Neural cell (in vitro differentiated cells): ENCODE measurements at regions not wholly inside any gene's neighbourhood (a gene's known extent, or its start where the extent isn't known, plus 50 kb on each side); places are given as distances from the start of the nearest gene placed in this dataset.

Experiments
- H2AFZ ChIP-seq: fragments of 200-600, 300-800 bp; sonication (generic), shearing (Covaris generic); 2 replicates; pipeline ENCODE4 v1.6.0; 2014; ENCODE audit warnings: low read depth, mild to moderate bottlenecking, antibody characterized with exemption, low read length, moderate library complexity
- H3F3A ChIP-seq: fragments of 200-600 bp; shearing (Covaris generic); 2 replicates; pipeline ENCODE4 v1.6.1; 2016; ENCODE audit warnings: mild to moderate bottlenecking, moderate library complexity, mixed read lengths, antibody characterized with exemption, low read length; ENCODE audit not compliant: insufficient read depth, poor library complexity, severe bottlenecking
- H3K27ac ChIP-seq: fragments of 200-600, 300-800 bp; sonication (generic), shearing (Covaris generic); 2 replicates; pipeline ENCODE4 v1.5.1; 2014; ENCODE audit warnings: mild to moderate bottlenecking, low read length, moderate library complexity
- H3K27me3 ChIP-seq: fragments of 300-800, 200-600 bp; sonication (generic), shearing (Covaris generic); 2 replicates; pipeline ENCODE4 v1.6.0; 2014; ENCODE audit warnings: mild to moderate bottlenecking, low read depth, low read length, moderate library complexity; ENCODE audit not compliant: insufficient read depth
- H3K36me3 ChIP-seq: fragments of 300-800, 200-600 bp; sonication (generic), shearing (Covaris generic); 2 replicates; pipeline ENCODE4 v1.5.1; 2014; ENCODE audit warnings: mild to moderate bottlenecking, antibody characterized with exemption, low read length, moderate library complexity; ENCODE audit not compliant: insufficient read depth
- H3K4me2 ChIP-seq: fragments of 300-800, 200-600 bp; sonication (generic), shearing (Covaris generic); 2 replicates; pipeline ENCODE4 v1.6.0; 2014; ENCODE audit warnings: mild to moderate bottlenecking, low read length
- H3K4me3 ChIP-seq: fragments of 300-800, 200-600 bp; sonication (generic), shearing (Covaris generic); 2 replicates; pipeline ENCODE4 v1.5.1; 2014; ENCODE audit warnings: mild to moderate bottlenecking, low read length, moderate library complexity
- H3K79me2 ChIP-seq: fragments of 200-600 bp; shearing (Covaris generic); replicated peaks from 2 replicates; pipeline ENCODE4 v1.6.0; 2014; ENCODE audit warnings: mild to moderate bottlenecking, low read length, moderate library complexity; ENCODE audit not compliant: insufficient read depth
- H3K9ac ChIP-seq: fragments of 300-800, 200-600 bp; sonication (generic), shearing (Covaris generic); 2 replicates; pipeline ENCODE4 v1.6.1; 2016; ENCODE audit warnings: mild to moderate bottlenecking, low read length, mixed read lengths
- H3K9me2 ChIP-seq: fragments of 200-600 bp; shearing (Covaris generic); 2 replicates; pipeline ENCODE4 v1.6.1; 2016; ENCODE audit warnings: mild to moderate bottlenecking, low read length, mixed read lengths; ENCODE audit not compliant: insufficient read depth
- H3K9me3 ChIP-seq: fragments of 200-600, 300-800 bp; sonication (generic), shearing (Covaris generic); 2 replicates; pipeline ENCODE4 v1.6.1; 2016; ENCODE audit warnings: mild to moderate bottlenecking, mixed run types, low read length, moderate library complexity, mixed read lengths
- H4K20me1 ChIP-seq: fragments of 200-600 bp; shearing (Covaris generic); 2 replicates; pipeline ENCODE4 v1.6.1; 2016; ENCODE audit warnings: mild to moderate bottlenecking, mixed run types; ENCODE audit not compliant: insufficient read depth
- CTCF ChIP-seq: fragments of 450-650 bp; IDR thresholded peaks from 2 replicates; pipeline ENCODE4 v1.5.1; 2014; ENCODE audit warnings: antibody characterized with exemption, mild to moderate bottlenecking, moderate library complexity; ENCODE audit not compliant: poor library complexity, severe bottlenecking
- EP300 ChIP-seq: fragments of 450-650 bp; conservative IDR thresholded peaks from 2 replicates; pipeline ENCODE4 v1.6.1; 2014; ENCODE audit warnings: antibody characterized with exemption, mild to moderate bottlenecking, moderate library complexity; ENCODE audit not compliant: poor library complexity, severe bottlenecking
- EZH2 ChIP-seq: fragments of 200-600, 300-800 bp; shearing (Covaris generic), sonication (generic); IDR thresholded peaks from 2 replicates; pipeline ENCODE4 v1.6.1; 2014; ENCODE audit warnings: antibody characterized with exemption, low read length, borderline replicate concordance, mild to moderate bottlenecking; ENCODE audit not compliant: insufficient read depth, poor library complexity, severe bottlenecking
- MXI1 ChIP-seq: fragments of 450-650 bp; conservative IDR thresholded peaks from 2 replicates; pipeline ENCODE4 v1.6.1; 2014; ENCODE audit warnings: antibody characterized with exemption, mild to moderate bottlenecking; ENCODE audit not compliant: poor library complexity, severe bottlenecking
- POLR2AphosphoS5 ChIP-seq: IDR thresholded peaks from 2 replicates; pipeline ENCODE4 v1.6.1; 2012
- RAD21 ChIP-seq: fragments of 450-650 bp; conservative IDR thresholded peaks from 2 replicates; pipeline ENCODE4 v1.6.1; 2014; ENCODE audit warnings: antibody characterized with exemption, mild to moderate bottlenecking, moderate library complexity
- SMC3 ChIP-seq: fragments of 450-650 bp; conservative IDR thresholded peaks from 2 replicates; pipeline ENCODE4 v1.6.1; 2014; ENCODE audit warnings: antibody characterized with exemption, mild to moderate bottlenecking, moderate library complexity; ENCODE audit not compliant: poor library complexity
- TAF1 ChIP-seq: IDR thresholded peaks from 2 replicates; pipeline ENCODE4 v1.6.1; 2012; ENCODE audit warnings: low read depth
- TF ChIP-seq, protein P1 (sequence below): IDR thresholded peaks from 2 replicates; pipeline ENCODE4 v1.6.1; 2012; ENCODE audit warnings: borderline replicate concordance

GRCh38 chr6:84606860-84607259 is 157.5 kb downstream of the TBX18 start:
- Histone ChIP-seq H3K9me2 (no peaks in the 10 kb centered on the region), H3K79me2 (no peaks in the 10 kb centered on the region), H3K27me3 (no peaks in the 10 kb centered on the region), H3K9ac (no peak overlapping the region), H3K36me3 (no peaks in the 10 kb centered on the region), H3K4me2 (no peak overlapping the region), H3F3A (no peaks in the 10 kb centered on the region), H2AFZ (no peak overlapping the region), H3K4me3 (no peak overlapping the region), H3K9me3 (no peaks in the 10 kb centered on the region), H3K27ac (no peak overlapping the region), H4K20me1 (no peaks in the 10 kb centered on the region)
- no peak for TF ChIP-seq RAD21
- no peak for TF ChIP-seq POLR2AphosphoS5
- TF ChIP-seq, protein P1, sequence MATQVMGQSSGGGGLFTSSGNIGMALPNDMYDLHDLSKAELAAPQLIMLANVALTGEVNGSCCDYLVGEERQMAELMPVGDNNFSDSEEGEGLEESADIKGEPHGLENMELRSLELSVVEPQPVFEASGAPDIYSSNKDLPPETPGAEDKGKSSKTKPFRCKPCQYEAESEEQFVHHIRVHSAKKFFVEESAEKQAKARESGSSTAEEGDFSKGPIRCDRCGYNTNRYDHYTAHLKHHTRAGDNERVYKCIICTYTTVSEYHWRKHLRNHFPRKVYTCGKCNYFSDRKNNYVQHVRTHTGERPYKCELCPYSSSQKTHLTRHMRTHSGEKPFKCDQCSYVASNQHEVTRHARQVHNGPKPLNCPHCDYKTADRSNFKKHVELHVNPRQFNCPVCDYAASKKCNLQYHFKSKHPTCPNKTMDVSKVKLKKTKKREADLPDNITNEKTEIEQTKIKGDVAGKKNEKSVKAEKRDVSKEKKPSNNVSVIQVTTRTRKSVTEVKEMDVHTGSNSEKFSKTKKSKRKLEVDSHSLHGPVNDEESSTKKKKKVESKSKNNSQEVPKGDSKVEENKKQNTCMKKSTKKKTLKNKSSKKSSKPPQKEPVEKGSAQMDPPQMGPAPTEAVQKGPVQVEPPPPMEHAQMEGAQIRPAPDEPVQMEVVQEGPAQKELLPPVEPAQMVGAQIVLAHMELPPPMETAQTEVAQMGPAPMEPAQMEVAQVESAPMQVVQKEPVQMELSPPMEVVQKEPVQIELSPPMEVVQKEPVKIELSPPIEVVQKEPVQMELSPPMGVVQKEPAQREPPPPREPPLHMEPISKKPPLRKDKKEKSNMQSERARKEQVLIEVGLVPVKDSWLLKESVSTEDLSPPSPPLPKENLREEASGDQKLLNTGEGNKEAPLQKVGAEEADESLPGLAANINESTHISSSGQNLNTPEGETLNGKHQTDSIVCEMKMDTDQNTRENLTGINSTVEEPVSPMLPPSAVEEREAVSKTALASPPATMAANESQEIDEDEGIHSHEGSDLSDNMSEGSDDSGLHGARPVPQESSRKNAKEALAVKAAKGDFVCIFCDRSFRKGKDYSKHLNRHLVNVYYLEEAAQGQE: no peak
- no peak for TF ChIP-seq MXI1
- TF ChIP-seq SMC3: no peak
- TF ChIP-seq CTCF: no peak
- TF ChIP-seq TAF1: no peak
- TF ChIP-seq EP300: no peak
- no peak for TF ChIP-seq EZH2

GRCh38 chr6:84605298-84605697 is 159.1 kb downstream of the TBX18 start:
- no peaks in the 10 kb centered on the region for H3K36me3 ChIP-seq
- H3K4me2 ChIP-seq: no peak overlapping the region
- no peak overlapping the region for H3K4me3 ChIP-seq
- TF ChIP-seq RAD21: no peak
- no peak for TF ChIP-seq EZH2
- TF ChIP-seq MXI1: no peak
- TF ChIP-seq, protein P1: no peak
- H3F3A ChIP-seq: no peaks in the 10 kb centered on the region
- no peaks in the 10 kb centered on the region for H3K79me2 ChIP-seq
- H3K9ac ChIP-seq: no peak overlapping the region
- H3K9me3 ChIP-seq: no peaks in the 10 kb centered on the region
- H3K27ac ChIP-seq: no peak overlapping the region
- H4K20me1 ChIP-seq: no peaks in the 10 kb centered on the region
- no peak overlapping the region for H2AFZ ChIP-seq
- H3K27me3 ChIP-seq: no peaks in the 10 kb centered on the region
- H3K9me2 ChIP-seq: no peaks in the 10 kb centered on the region
